ENCODE measurements at regions not wholly inside any gene's neighbourhood (a gene's known extent, or its start where the extent isn't known, plus 50 kb on each side); places are given as distances from the start of the nearest gene placed in this dataset.

- H3K4me1 Mint-ChIP-seq (ENCODE audit: unreplicated experiment): peaks cover 12% of the 10 kb centered on the region
- no peak overlapping the region for H3K4me3 Mint-ChIP-seq (ENCODE audit: unreplicated experiment)
- no peaks in the 10 kb centered on the region for H3K9me3 Mint-ChIP-seq (ENCODE audit: unreplicated experiment)
- no peaks in the 10 kb centered on the region for H3K36me3 Mint-ChIP-seq (ENCODE audit: unreplicated experiment)
- no peaks in the 10 kb centered on the region for H3K27me3 Mint-ChIP-seq (ENCODE audit: unreplicated experiment)
- DNase-seq (ENCODE audit: extremely low spot score, unreplicated experiment): no peak
- TF ChIP-seq CTCF (IDR thresholded peaks at IDR 0.05): no peak
- H3K27ac Mint-ChIP-seq (ENCODE audit: unreplicated experiment): no peak overlapping the region
These were observed 161.4 kb upstream of the GULP1 start for GRCh38 chr2:188130317-188130716.

- Mint-ChIP-seq H3K27ac (ENCODE audit: unreplicated experiment) (no peak overlapping the region), H3K4me1 (ENCODE audit: unreplicated experiment) (peaks cover 19% of the 10 kb centered on the region), H3K9me3 (ENCODE audit: unreplicated experiment) (no peaks in the 10 kb centered on the region), H3K36me3 (ENCODE audit: unreplicated experiment) (no peaks in the 10 kb centered on the region), H3K27me3 (ENCODE audit: unreplicated experiment) (no peaks in the 10 kb centered on the region), H3K4me3 (ENCODE audit: unreplicated experiment) (no peak overlapping the region)
- TF ChIP-seq CTCF (IDR thresholded peaks at IDR 0.05): no peak
- DNase-seq (ENCODE audit: extremely low spot score, unreplicated experiment): no peak
These were observed 160.4 kb upstream of the GULP1 start for GRCh38 chr2:188131281-188131680.

GRCh38 chr2:188132385-188132784 is 159.3 kb upstream of the GULP1 start:
- no peak overlapping the region for H3K27ac Mint-ChIP-seq (ENCODE audit: unreplicated experiment)
- H3K4me1 Mint-ChIP-seq (ENCODE audit: unreplicated experiment): peaks cover 23% of the 10 kb centered on the region
- H3K36me3 Mint-ChIP-seq (ENCODE audit: unreplicated experiment): no peaks in the 10 kb centered on the region
- no peaks in the 10 kb centered on the region for H3K27me3 Mint-ChIP-seq (ENCODE audit: unreplicated experiment)
- no peak for TF ChIP-seq CTCF (IDR thresholded peaks at IDR 0.05)
- H3K4me3 Mint-ChIP-seq (ENCODE audit: unreplicated experiment): no peak overlapping the region
- no peaks in the 10 kb centered on the region for H3K9me3 Mint-ChIP-seq (ENCODE audit: unreplicated experiment)
- no peak for DNase-seq (ENCODE audit: extremely low spot score, unreplicated experiment)

GRCh38 chr2:188134241-188134640 is 157.4 kb upstream of the GULP1 start:
- no peak for DNase-seq (ENCODE audit: extremely low spot score, unreplicated experiment)
- peaks cover 23% of the 10 kb centered on the region for H3K4me1 Mint-ChIP-seq (ENCODE audit: unreplicated experiment)
- no peak for TF ChIP-seq CTCF (IDR thresholded peaks at IDR 0.05)
- H3K9me3 Mint-ChIP-seq (ENCODE audit: unreplicated experiment): no peaks in the 10 kb centered on the region
- H3K36me3 Mint-ChIP-seq (ENCODE audit: unreplicated experiment): no peaks in the 10 kb centered on the region
- H3K4me3 Mint-ChIP-seq (ENCODE audit: unreplicated experiment): no peak overlapping the region
- no peaks in the 10 kb centered on the region for H3K27me3 Mint-ChIP-seq (ENCODE audit: unreplicated experiment)
- no peak overlapping the region for H3K27ac Mint-ChIP-seq (ENCODE audit: unreplicated experiment)

GRCh38 chr2:188138313-188138712 is 153.4 kb upstream of the GULP1 start:
- no peak overlapping the region for H3K4me3 Mint-ChIP-seq (ENCODE audit: unreplicated experiment)
- DNase-seq (ENCODE audit: extremely low spot score, unreplicated experiment): no peak
- H3K27ac Mint-ChIP-seq (ENCODE audit: unreplicated experiment): no peak overlapping the region
- no peak for TF ChIP-seq CTCF (IDR thresholded peaks at IDR 0.05)
- no peaks in the 10 kb centered on the region for H3K36me3 Mint-ChIP-seq (ENCODE audit: unreplicated experiment)
- no peaks in the 10 kb centered on the region for H3K27me3 Mint-ChIP-seq (ENCODE audit: unreplicated experiment)
- no peaks in the 10 kb centered on the region for H3K9me3 Mint-ChIP-seq (ENCODE audit: unreplicated experiment)
- peaks cover 40% of the 10 kb centered on the region for H3K4me1 Mint-ChIP-seq (ENCODE audit: unreplicated experiment)
